ENCODE measurements at regions not wholly inside any gene's neighbourhood (a gene's known extent, or its start where the extent isn't known, plus 50 kb on each side); places are given as distances from the start of the nearest gene placed in this dataset.
"Not testable (repeated sequence)": the region's sequence is repeated elsewhere in the genome, so short reads cannot be mapped to it uniquely, and the experiment has no call there.

DNA sequence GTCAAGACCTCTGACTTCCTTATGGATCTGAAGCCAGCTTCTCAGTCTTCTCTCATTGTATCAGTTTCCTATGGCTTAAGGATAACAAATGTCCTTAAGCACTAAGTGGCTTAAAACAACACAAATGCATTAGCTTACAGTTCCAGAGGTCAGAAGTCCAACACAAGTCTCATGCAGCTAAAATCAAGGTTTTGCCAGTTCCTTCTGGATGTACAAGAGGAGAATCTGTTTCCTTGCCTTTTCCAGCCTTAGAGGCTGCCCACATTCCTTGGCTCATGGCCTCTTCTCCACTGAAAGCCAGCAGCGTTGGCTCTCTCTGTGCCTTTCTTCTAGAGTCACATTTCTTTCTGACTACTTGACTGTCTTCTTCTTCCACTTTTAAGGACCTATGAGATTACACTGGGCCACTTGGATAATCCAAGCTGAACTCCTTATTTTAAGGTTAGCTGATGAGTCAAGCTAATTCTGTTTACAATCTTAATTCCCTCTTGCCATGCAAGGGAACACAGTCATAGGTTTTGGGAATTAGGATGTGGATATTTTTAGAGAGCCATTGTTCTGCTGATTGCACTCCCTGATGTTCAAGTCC lies 179.0 kb downstream of the BCAS1 start:
- no peak for DNase-seq (ENCODE audit: low spot score)

- DNase-seq (ENCODE audit: low spot score), result no peak
Measured at GRCh38 chr20:53890443-53891305, 179.7 kb downstream of the BCAS1 start.

GRCh38 chr20:53889411-53890148 lies 180.8 kb downstream of the BCAS1 start:
- DNase-seq (ENCODE audit: low spot score), result no peak

GRCh38 chr20:53888951-53889350 lies 181.4 kb downstream of the BCAS1 start:
- no peak for DNase-seq (ENCODE audit: low spot score)

DNA sequence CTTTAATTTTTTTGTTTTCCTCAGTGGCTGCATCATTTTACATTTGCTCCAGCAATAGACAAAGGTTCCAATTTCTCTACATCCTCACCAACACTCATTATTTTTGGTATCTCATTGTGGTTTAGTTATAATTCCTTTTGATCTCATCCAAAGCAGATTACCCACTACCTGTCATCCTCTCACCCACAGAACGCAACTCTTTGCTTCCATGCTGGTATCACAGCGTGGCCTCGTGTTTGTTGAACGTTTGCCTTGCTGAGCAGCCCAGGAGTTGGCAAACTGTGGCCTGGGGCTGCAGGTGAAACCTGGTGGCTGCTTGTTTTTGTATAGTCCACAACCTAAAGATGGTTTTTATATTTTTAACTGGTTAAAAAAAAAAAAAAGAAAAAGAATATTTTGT lies 181.9 kb downstream of the BCAS1 start:
- no peak for DNase-seq (ENCODE audit: low spot score)

GRCh38 chr20:53887973-53888372 lies 182.4 kb downstream of the BCAS1 start:
- no peak for DNase-seq (ENCODE audit: low spot score)

DNA sequence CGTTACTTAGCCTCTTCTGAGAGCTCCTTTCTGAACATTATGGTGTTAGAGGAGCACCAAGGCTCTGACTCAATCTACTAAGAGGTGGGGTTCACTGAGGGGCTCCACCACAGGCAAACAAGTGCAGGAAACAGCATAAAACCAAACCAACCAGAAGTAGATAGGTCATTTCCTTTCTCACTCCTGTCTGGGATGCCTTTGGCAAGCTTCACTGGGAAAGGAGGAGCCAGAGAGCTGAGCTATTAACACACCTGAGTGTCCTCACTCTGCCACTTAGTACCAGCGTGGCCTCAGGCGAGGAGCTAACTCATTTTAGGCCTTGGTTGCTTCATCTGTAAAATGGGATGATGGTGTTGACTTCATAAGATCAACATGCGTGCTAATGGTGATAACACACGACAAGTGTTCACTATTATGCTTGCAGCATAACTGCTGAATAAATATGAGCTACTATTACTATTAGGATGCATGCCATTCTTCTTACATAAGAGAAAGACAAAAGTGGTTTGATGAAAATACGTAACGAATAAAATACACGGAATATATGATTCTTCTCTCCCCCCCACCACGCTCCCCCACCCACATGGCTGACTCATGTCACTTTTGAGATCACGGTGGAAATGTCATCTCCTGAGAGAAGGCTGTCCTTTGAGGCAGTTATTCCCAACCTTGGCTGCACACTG lies 185.4 kb downstream of the BCAS1 start:
- DNase-seq (ENCODE audit: low spot score), result no peak

GRCh38 chr20:53883098-53883911 lies 187.1 kb downstream of the BCAS1 start:
- DNase-seq (ENCODE audit: low spot score), result no peak

DNA sequence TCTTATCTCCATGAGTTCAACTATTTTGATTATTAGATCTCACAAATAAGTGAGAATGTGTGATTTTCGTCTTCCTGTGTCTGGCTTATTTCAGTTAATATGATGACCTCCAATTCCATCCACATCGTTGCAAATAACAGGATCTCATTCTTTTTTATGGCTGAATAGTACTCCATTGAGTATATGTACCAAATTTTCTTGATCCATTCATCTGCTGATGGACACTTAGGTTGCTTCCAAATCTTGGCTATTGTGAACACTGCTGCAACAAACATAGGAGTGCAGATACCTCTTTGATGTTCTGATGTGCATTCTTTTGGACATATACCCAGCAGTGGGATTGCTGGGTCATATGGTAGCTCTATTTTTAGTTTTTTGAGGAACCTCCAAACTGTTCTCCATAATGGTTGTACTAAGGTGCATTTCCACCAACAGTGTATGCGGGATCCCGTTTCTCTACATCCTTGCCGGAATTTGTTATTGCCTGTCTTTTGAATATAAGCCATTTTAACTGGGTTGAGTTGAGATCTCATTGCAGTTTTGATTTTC lies 187.9 kb downstream of the BCAS1 start:
- not testable (repeated sequence) for DNase-seq (ENCODE audit: low spot score)

DNA sequence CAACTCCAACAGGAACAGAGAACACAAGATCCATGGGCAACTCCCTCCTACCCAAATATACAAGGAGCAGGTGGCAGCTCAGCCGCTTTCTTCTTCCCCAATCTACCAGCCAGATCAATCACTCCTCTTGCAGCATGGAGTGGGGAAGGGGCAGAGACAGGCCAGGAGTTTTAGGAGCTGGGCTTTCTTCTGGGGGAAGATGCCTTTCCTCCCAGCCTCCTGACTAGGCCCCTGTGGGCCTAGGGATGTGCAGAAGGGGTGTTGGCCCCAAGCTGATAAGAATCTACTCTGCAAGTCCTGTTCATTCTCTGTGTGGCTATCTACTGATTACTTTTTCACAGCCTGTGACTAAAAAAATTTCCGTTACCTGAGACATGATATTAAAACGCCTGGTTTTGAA lies 189.0 kb downstream of the BCAS1 start:
- DNase-seq (ENCODE audit: low spot score), result no peak

DNA sequence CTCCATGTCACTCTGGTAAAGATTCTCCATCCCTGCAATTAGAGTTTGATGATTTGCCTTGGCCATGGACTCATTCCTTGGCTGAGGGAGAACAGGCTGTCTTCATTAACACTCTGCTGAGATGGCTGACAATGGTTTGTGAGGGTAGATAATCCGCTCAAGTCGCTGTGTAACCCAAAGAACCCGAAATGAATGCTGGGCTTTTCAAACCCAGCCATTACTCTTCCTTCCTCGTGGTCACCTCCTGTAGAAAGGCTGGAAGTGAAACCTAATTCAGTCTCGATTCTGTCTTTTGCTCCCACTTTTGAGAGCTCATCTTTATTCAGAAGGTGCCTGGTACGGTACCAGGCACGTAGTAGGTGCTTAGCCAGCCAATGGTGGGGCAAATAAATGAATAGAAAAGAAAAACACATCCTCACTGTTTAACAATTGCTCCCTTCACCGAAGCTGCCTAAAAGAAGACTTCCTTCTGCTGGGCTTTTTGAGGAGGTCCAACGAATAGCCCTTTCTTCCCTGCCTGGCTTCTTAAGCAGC lies 190.2 kb downstream of the BCAS1 start:
- DNase-seq (ENCODE audit: low spot score), result no peak

DNA sequence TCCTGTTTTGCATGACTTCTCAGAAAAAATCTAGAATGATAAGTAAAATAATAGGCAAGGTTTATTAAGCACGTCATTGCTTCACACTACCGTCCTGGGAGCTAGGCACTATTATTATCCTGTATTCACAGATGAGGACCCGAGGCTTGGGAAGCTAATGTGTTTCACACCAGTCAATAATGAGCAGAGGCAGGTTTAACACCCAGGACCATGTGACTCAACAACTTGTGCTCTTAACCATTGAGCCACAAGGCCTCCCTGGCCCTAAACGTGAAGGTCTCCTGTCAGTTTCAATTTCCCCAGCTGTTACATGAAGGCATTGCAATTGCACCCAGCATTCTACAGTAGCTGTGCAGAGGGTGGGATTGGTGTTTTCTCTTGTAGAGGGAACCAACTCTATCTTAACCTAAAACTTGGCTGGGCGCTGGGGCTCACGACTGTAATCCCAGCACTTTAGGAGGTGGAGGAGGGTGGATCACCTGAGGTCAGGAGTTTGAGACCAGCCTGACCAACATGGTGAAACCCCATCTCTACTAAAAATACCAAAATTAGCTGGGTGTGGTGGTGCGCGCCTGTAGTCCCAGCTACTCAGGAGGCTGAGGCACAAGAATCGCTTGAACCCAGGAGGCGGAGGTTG lies 191.2 kb downstream of the BCAS1 start:
- no peak for DNase-seq (ENCODE audit: low spot score)

DNA sequence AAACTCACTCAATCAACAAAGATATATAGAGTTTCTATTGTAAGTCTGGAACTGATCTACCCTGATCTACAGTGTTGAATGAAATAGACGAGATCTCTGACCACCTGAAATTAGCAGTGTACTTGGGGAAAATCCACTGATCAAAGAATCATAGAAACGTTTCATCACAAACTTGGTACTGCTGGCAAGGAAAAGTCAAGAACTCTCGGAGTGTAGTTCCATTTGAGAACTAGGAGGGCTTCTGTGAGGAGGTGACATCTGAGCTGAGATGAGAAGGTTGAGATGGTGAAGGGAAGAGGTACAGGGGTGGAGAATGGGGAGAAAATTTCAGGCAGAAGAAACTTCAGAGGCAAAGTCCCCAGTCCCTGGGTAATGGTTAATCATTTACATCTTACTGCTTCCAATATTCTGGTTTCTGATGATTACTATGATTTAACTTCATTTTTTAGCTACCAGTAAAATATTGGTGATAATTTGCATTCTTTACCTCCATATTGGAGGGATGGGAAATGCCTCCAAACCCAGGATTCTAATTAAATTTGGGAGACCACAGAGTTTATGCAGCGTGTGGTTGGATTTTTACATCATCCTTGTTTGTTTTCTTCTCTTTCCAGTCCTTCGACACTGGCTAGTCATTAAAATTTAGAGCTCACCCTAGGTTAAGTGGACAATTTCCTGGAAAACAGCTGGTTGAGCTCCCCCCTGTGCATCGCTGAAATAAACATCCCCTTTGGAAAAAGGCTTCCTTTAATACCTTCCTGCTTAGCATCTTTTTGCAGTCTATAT lies 191.9 kb downstream of the BCAS1 start:
- DNase-seq (ENCODE audit: low spot score), result no peak

GRCh38 chr20:53876956-53877355 lies 193.4 kb downstream of the BCAS1 start:
- DNase-seq (ENCODE audit: low spot score), result no peak

GRCh38 chr20:53876470-53876869 lies 193.9 kb downstream of the BCAS1 start:
- DNase-seq (ENCODE audit: low spot score), result no peak

GRCh38 chr20:53875452-53875851 lies 194.9 kb downstream of the BCAS1 start:
- no peak for DNase-seq (ENCODE audit: low spot score)

DNA sequence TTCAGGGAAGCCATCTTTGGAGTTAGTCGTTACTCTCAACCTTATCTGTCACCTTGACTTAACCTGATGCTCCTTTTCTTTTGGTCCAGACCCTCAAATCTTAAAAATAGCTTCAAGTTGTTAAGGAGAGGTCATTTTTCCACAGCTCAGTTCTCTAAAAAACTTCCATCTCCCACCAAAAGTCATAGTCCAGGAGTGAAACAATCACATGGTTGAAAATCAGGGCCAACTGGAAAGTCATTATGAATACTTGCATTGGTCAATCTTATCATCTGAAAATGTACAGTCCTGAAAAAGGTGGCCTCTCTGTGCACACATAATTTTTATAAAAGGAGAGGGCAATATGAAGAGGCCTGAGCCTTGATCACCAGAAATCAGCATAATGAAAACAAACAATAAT lies 195.7 kb downstream of the BCAS1 start:
- DNase-seq (ENCODE audit: low spot score), result no peak

DNA sequence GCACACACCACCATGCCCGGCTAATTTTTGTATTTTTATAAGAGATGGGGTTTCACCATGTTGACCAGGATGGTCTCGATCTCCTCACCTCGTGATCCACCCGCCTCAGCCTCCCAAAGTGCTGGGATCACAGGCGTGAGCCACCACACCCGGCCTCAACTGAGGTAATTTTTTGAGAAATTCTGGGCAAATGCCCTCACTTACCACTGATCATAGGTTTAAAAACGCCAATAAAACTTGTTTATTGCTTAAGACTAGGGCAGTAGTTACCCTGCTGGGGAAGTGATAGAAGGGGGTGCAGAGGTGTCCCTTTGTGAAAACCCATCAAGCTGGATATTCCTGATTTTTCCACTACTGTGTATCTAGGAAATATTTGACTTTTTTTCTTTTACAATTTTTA lies 196.3 kb downstream of the BCAS1 start:
- no peak for DNase-seq (ENCODE audit: low spot score)

- no peak for DNase-seq (ENCODE audit: low spot score)
Measured at GRCh38 chr20:53873230-53873604, 197.2 kb downstream of the BCAS1 start.

Measured in AG20443 (cell line).